Testis (tissue), 2 donors: ENCODE measurements at regions not wholly inside any gene's neighbourhood (a gene's known extent, or its start where the extent isn't known, plus 50 kb on each side); places are given as distances from the start of the nearest gene placed in this dataset.

Experiments used
- CTCF ChIP-seq, 3 experiments: fragments of 450-650 bp in 2 of 3; fragments of 200-600 bp in 1 of 3; sonication (generic) in 1 of 3; IDR thresholded peaks; one replicate each; pipeline ENCODE4 v1.5.1; 2016 to 2019; ENCODE audit warnings: antibody characterized with exemption in 3 of 3, mild to moderate bottlenecking in 2 of 3, moderate library complexity in 1 of 3
- POLR2A ChIP-seq: fragments of 450-650 bp; IDR thresholded peaks from one replicate; pipeline ENCODE4 v1.6.1; 2017; ENCODE audit warnings: antibody characterized with exemption, mild to moderate bottlenecking, moderate library complexity

DNA sequence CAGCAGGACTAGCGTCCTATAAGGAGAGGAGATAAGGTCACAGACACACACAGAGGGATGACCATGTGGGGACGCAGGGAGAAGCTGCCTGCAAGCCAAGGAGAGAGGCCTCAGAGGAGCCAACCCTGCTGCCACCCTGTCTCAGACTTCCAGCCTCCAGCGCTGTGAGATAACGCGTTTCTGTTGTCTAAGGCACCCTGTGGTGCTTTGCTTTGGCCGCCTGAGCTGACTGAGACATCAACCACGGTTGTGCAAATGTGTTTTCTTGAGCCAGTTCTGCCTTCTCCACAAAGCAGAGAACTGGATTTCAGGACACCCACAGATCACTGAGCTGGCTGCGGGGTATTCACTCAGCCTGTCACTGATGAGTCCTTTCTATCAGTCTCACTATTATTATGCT is 149.1 kb downstream of the NXNL2 start:
- TF ChIP-seq CTCF (IDR thresholded peaks at IDR 0.05): no peak
- TF ChIP-seq POLR2A: no peak
